HCT116 (cell line): ENCODE measurements at regions not wholly inside any gene's neighbourhood (a gene's known extent, or its start where the extent isn't known, plus 50 kb on each side); places are given as distances from the start of the nearest gene placed in this dataset.

Source experiments
- ATAC-seq: fragments of 200-7000 bp; cut with Tn5 transposase; 2 replicates; pipeline ENCODE4 v1.9.1; 2020; ENCODE audit warnings: mild to moderate bottlenecking, moderate library complexity
- BruUV-seq: library from RNA; stranded (reverse); fragments of 400-500 nt; replicated peaks from 2 replicates; lab custom pipeline; 2021; lab: Mats Ljungman, UMichigan
- CTCF ChIA-PET: fragments of 300-600 bp; sonication (Branson Sonifier 250); formaldehyde crosslinking; loops from one replicate; lab custom pipeline; 2021; ENCODE audit warnings: antibody characterized with exemption; lab: Charles Lee
- POLR2A ChIA-PET: fragments of 300-600, 350-600 bp; sonication (Branson Sonifier 250); formaldehyde crosslinking; loops from one replicate; lab custom pipeline; 2021; ENCODE audit warnings: antibody characterized with exemption; lab: Charles Lee
- RAD21 ChIA-PET, 2 experiments: fragments of 300-600 bp; sonication (Branson Sonifier 250); formaldehyde crosslinking; loops; one replicate each; lab custom pipeline; 2023; ENCODE audit warnings: low total read pairs in 2 of 2; ENCODE audit not compliant: uncharacterized antibody in 2 of 2, unreplicated experiment in 2 of 2, low non-redundant PET in 1 of 2; lab: Charles Lee
- DNase-seq: peaks from one replicate; pipeline ENCODE4 v3.0.0-alpha.2; 2010; ENCODE audit warnings: low read depth, low spot score
- H2AFZ ChIP-seq: fragments of 200-600 bp; shearing (Covaris generic), sonication (generic); 2 replicates; pipeline ENCODE4 v1.6.1; 2017; ENCODE audit warnings: low read depth, mixed run types, mixed read lengths, antibody characterized with exemption, low read length; ENCODE audit not compliant: poor library complexity, severe bottlenecking
- H3K27ac ChIP-seq: 2 replicates; pipeline ENCODE4 v1.5.1; 2012; ENCODE audit warnings: low read depth, low read length
- H3K27me3 ChIP-seq: fragments of 200-600 bp; sonication (generic); 2 replicates; pipeline ENCODE4 v1.6.1; 2016; ENCODE audit warnings: mixed run types, low read length, mixed read lengths; ENCODE audit not compliant: insufficient read depth
- H3K36me3 ChIP-seq, 2 experiments: fragments of 200-500 bp in 1 of 2; fragments of 200-600 bp in 1 of 2; sonication (Bioruptor generic) in 1 of 2; sonication (generic) in 1 of 2; 2 replicates each; pipeline versions ENCODE4 v1.5.1 to v1.6.1; 2014 to 2016; ENCODE audit warnings: low read length in 2 of 2, inconsistent platforms in 1 of 2, mixed read lengths in 1 of 2, mixed run types in 1 of 2; ENCODE audit not compliant: insufficient read depth in 2 of 2, control insufficient read depth in 1 of 2
- H3K4me1 ChIP-seq, 2 experiments: fragments of 200-600 bp in 1 of 2; sonication (generic) in 1 of 2; 2 replicates each; pipeline versions ENCODE4 v1.5.1 to v1.6.1; 2012 to 2017; ENCODE audit warnings: low read length in 2 of 2, inconsistent platforms in 1 of 2, mild to moderate bottlenecking in 1 of 2, mixed read lengths in 1 of 2, mixed run types in 1 of 2, moderate library complexity in 1 of 2; ENCODE audit not compliant: insufficient read depth in 2 of 2, control insufficient read depth in 1 of 2
- H3K4me2 ChIP-seq: fragments of 200-600 bp; sonication (generic); 2 replicates; pipeline ENCODE4 v1.6.1; 2017; ENCODE audit warnings: mixed run types, low read length, mixed read lengths
- H3K4me3 ChIP-seq, 2 experiments: fragments of 200-600 bp in 1 of 2; sonication (generic) in 1 of 2; replicated peaks in 1 of 2; 2 replicates each; pipeline ENCODE4 v1.5.1; 2011 to 2016; ENCODE audit warnings: low read length in 2 of 2, control low read depth in 1 of 2, low read depth in 1 of 2, mild to moderate bottlenecking in 1 of 2, mixed read lengths in 1 of 2, mixed run types in 1 of 2
- H3K79me2 ChIP-seq: fragments of 200-600 bp; sonication (generic); 2 replicates; pipeline ENCODE4 v1.6.1; 2017; ENCODE audit warnings: mild to moderate bottlenecking, mixed run types, low read length, moderate library complexity, mixed read lengths; ENCODE audit not compliant: insufficient read depth
- H3K9ac ChIP-seq: fragments of 200-600 bp; sonication (generic); 2 replicates; pipeline ENCODE4 v1.6.1; 2016; ENCODE audit warnings: low read length, mixed read lengths
- H3K9me2 ChIP-seq: fragments of 200-600 bp; sonication (generic), shearing (Covaris generic); 2 replicates; pipeline ENCODE4 v1.6.1; 2017; ENCODE audit warnings: mixed run types, mild to moderate bottlenecking, moderate library complexity; ENCODE audit not compliant: insufficient read depth
- H3K9me3 ChIP-seq, 2 experiments: fragments of 200-500 bp in 1 of 2; fragments of 200-600 bp in 1 of 2; sonication (Bioruptor generic) in 1 of 2; sonication (generic) in 1 of 2; 2 replicates each; pipeline ENCODE4 v1.6.1; 2014 to 2017; ENCODE audit warnings: low read length in 2 of 2, mixed read lengths in 2 of 2, inconsistent platforms in 1 of 2, low read depth in 1 of 2, mild to moderate bottlenecking in 1 of 2, mixed run types in 1 of 2, moderate library complexity in 1 of 2; ENCODE audit not compliant: control insufficient read depth in 1 of 2, insufficient read depth in 1 of 2
- H4K20me1 ChIP-seq: fragments of 200-600 bp; sonication (generic), shearing (Covaris generic); 2 replicates; pipeline ENCODE4 v1.6.1; 2017; ENCODE audit warnings: mixed run types, mild to moderate bottlenecking, moderate library complexity; ENCODE audit not compliant: insufficient read depth
- CBX3 ChIP-seq: IDR thresholded peaks from 2 replicates; pipeline ENCODE4 v1.6.1; 2012; ENCODE audit warnings: low read depth
- CTCF ChIP-seq, 3 experiments: fragments of 200-600 bp in 1 of 3; sonication (generic) in 1 of 3; IDR thresholded peaks in 2 of 3; conservative IDR thresholded peaks in 1 of 3; 2 replicates each; pipeline ENCODE4 v1.5.1; 2012 to 2017; ENCODE audit warnings: low read depth in 2 of 3, low read length in 2 of 3, antibody characterized with exemption in 1 of 3, borderline replicate concordance in 1 of 3, control low read depth in 1 of 3, mild to moderate bottlenecking in 1 of 3, mixed read lengths in 1 of 3, mixed run types in 1 of 3, moderate library complexity in 1 of 3; ENCODE audit not compliant: insufficient read depth in 1 of 3
- ELF1 ChIP-seq: IDR thresholded peaks from 2 replicates; pipeline ENCODE4 v1.6.1; 2012; ENCODE audit warnings: low read depth, borderline replicate concordance
- EZH2 ChIP-seq: fragments of 200-600 bp; sonication (generic); IDR thresholded peaks from 2 replicates; pipeline ENCODE4 v1.6.1; 2017; ENCODE audit warnings: antibody characterized with exemption, mixed run types
- FOSL1 ChIP-seq: IDR thresholded peaks from 2 replicates; pipeline ENCODE4 v1.6.1; 2012; ENCODE audit warnings: low read depth
- JUND ChIP-seq: IDR thresholded peaks from 2 replicates; pipeline ENCODE4 v1.6.1; 2012
- POLR2A ChIP-seq: IDR thresholded peaks from 2 replicates; pipeline ENCODE4 v1.7.0; 2011; ENCODE audit warnings: borderline replicate concordance; ENCODE audit not compliant: insufficient read depth, insufficient read length; ENCODE audit errors: extremely low read depth
- POLR2AphosphoS5 ChIP-seq: IDR thresholded peaks from 2 replicates; pipeline ENCODE4 v1.6.1; 2011; ENCODE audit warnings: mild to moderate bottlenecking, low read depth, low read length, moderate library complexity
- SIN3A ChIP-seq: IDR thresholded peaks from 2 replicates; pipeline ENCODE4 v1.6.1; 2012; ENCODE audit warnings: low read depth
- SP1 ChIP-seq: IDR thresholded peaks from 2 replicates; pipeline ENCODE4 v1.6.1; 2012; ENCODE audit warnings: low read depth
- TCF7L2 ChIP-seq: IDR thresholded peaks from 2 replicates; pipeline ENCODE4 v1.7.0; 2011; ENCODE audit warnings: borderline replicate concordance, inconsistent platforms; ENCODE audit not compliant: insufficient read depth, insufficient read length; ENCODE audit errors: extremely low read depth
- ZBTB33 ChIP-seq: IDR thresholded peaks from 2 replicates; pipeline ENCODE4 v1.6.1; 2011; ENCODE audit warnings: mild to moderate bottlenecking, low read length, moderate library complexity; ENCODE audit not compliant: insufficient replicate concordance; ENCODE audit errors: extremely low read depth
- ZNF274 ChIP-seq: fragments of 200-500 bp; sonication (Bioruptor generic); IDR thresholded peaks from 2 replicates; pipeline ENCODE4 v1.6.1; 2014; ENCODE audit warnings: mild to moderate bottlenecking, low read depth, low read length, inconsistent platforms
- intact Hi-C: fragments of 100-400 bp; cut with micrococcal nuclease; formaldehyde crosslinking; loops from 2 replicates; pipeline ENCODE4 v1.10.0; 2022

GRCh38 chr13:93086329-93086728, 140.3 kb upstream of the GPC6 start:
- Histone ChIP-seq H3K4me3 (no peak overlapping the region), H3K4me1 (no peaks in the 10 kb centered on the region), H2AFZ (no peak overlapping the region), H3K79me2 (no peaks in the 10 kb centered on the region), H3K27me3 (no peaks in the 10 kb centered on the region), H4K20me1 (no peaks in the 10 kb centered on the region), H3K9me2 (no peaks in the 10 kb centered on the region), H3K27ac (no peak overlapping the region), H3K9me3 (peaks cover 9 to 35% of the 10 kb centered on the region in 2 experiments; a peak in 2 of 4 replicates), H3K36me3 (no peaks in the 10 kb centered on the region), H3K4me2 (no peak overlapping the region), H3K9ac (no peak overlapping the region)
- DNase-seq: no peak
- no peak for TF ChIP-seq SIN3A
- ChIA-PET CTCF (no interaction called here), RAD21 (no interaction called here), POLR2A (no interaction called here)
- intact Hi-C loops: no loop called here
- no TSS peak for BruUV-seq
- no peak for ATAC-seq

DNA sequence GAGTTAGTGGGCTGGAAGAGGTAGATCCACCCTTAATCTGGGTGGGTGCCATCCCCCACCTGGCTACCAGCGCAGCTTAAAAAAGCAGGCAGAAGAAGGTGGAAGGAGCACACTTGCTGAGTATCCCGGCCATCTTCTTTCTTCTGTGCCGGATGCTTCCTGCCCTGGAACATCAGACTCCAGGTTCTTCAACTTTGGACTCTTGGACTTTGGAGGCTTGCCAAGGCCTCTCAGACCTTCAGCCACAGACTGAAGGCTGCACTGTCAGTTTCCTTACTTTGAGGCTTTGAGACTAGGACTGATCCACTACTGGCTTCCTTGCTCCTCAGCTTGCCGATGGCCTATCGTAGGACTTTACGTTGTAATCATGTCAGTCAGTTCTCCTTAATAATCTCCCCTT, 127.6 kb upstream of the GPC6 start:
- H4K20me1 ChIP-seq: no peaks in the 10 kb centered on the region
- ChIA-PET POLR2A (no interaction called here), RAD21 (no interaction called here), CTCF (no interaction called here)
- no TSS peak for BruUV-seq
- ATAC-seq: no peak
- TF ChIP-seq TCF7L2 (no peak), JUND (no peak), ZBTB33 (no peak), SIN3A (no peak), SP1 (no peak), FOSL1 (no peak), ZNF274 (no peak), POLR2AphosphoS5 (no peak), ELF1 (no peak), POLR2A (no peak), CBX3 (no peak), CTCF (IDR thresholded peaks at IDR 0.05 in 2 of 3, conservative IDR thresholded peaks at IDR 0.05 in 1 of 3; ENCODE audit: borderline replicate concordance in 1 of 3, insufficient read depth in 1 of 3, low read depth in 2 of 3, low read length in 2 of 3) (no peak), EZH2 (no peak)
- H2AFZ ChIP-seq: no peak overlapping the region
- no peaks in the 10 kb centered on the region for H3K79me2 ChIP-seq
- intact Hi-C loops: no loop called here
- H3K9me3 ChIP-seq: peaks cover 0 to 26% of the 10 kb centered on the region in 2 experiments; a peak in 2 of 4 replicates
- no peaks in the 10 kb centered on the region for H3K36me3 ChIP-seq
- H3K4me2 ChIP-seq: no peak overlapping the region
- no peak overlapping the region for H3K27ac ChIP-seq
- H3K4me1 ChIP-seq: no peaks in the 10 kb centered on the region
- no peak overlapping the region for H3K9ac ChIP-seq
- H3K9me2 ChIP-seq: no peaks in the 10 kb centered on the region
- H3K4me3 ChIP-seq: no peak overlapping the region
- DNase-seq: no peak
- no peaks in the 10 kb centered on the region for H3K27me3 ChIP-seq
